Neural cell (in vitro differentiated cells): ENCODE measurements at regions not wholly inside any gene's neighbourhood (a gene's known extent, or its start where the extent isn't known, plus 50 kb on each side); places are given as distances from the start of the nearest gene placed in this dataset.

Experiments used
- EZH2 ChIP-seq: fragments of 200-600, 300-800 bp; shearing (Covaris generic), sonication (generic); IDR thresholded peaks from 2 replicates; pipeline ENCODE4 v1.6.1; 2014; ENCODE audit warnings: antibody characterized with exemption, low read length, borderline replicate concordance, mild to moderate bottlenecking; ENCODE audit not compliant: insufficient read depth, poor library complexity, severe bottlenecking
- MXI1 ChIP-seq: fragments of 450-650 bp; conservative IDR thresholded peaks from 2 replicates; pipeline ENCODE4 v1.6.1; 2014; ENCODE audit warnings: antibody characterized with exemption, mild to moderate bottlenecking; ENCODE audit not compliant: poor library complexity, severe bottlenecking
- RAD21 ChIP-seq: fragments of 450-650 bp; conservative IDR thresholded peaks from 2 replicates; pipeline ENCODE4 v1.6.1; 2014; ENCODE audit warnings: antibody characterized with exemption, mild to moderate bottlenecking, moderate library complexity
- TAF1 ChIP-seq: IDR thresholded peaks from 2 replicates; pipeline ENCODE4 v1.6.1; 2012; ENCODE audit warnings: low read depth
- TF ChIP-seq, protein P1 (sequence below): fragments of 450-650 bp; IDR thresholded peaks from 2 replicates; pipeline ENCODE4 v1.5.1; 2014; ENCODE audit warnings: antibody characterized with exemption, mild to moderate bottlenecking, moderate library complexity; ENCODE audit not compliant: poor library complexity, severe bottlenecking
- TF ChIP-seq, protein P2 (sequence below): IDR thresholded peaks from 2 replicates; pipeline ENCODE4 v1.6.1; 2012; ENCODE audit warnings: borderline replicate concordance

DNA sequence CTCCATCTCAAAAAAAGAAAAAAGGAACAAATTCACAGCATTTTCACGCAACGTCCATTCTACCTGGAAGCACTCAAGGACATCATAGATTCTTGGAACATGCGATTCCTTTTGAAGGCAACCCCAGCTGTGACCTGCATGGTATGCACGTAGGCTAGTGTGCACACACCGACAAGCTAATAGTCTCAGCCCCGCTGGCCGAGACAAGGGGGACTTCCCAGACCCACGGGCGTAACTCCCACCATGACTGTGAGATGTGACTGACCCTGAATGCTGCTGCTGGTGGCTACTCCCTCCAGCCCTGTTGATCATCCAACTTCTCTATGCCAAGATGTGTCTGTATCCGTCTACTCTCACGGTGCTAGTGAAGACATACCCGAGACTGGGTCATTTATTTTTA, 78.3 kb downstream of the CRLF2 start:
- TF ChIP-seq, protein P1, sequence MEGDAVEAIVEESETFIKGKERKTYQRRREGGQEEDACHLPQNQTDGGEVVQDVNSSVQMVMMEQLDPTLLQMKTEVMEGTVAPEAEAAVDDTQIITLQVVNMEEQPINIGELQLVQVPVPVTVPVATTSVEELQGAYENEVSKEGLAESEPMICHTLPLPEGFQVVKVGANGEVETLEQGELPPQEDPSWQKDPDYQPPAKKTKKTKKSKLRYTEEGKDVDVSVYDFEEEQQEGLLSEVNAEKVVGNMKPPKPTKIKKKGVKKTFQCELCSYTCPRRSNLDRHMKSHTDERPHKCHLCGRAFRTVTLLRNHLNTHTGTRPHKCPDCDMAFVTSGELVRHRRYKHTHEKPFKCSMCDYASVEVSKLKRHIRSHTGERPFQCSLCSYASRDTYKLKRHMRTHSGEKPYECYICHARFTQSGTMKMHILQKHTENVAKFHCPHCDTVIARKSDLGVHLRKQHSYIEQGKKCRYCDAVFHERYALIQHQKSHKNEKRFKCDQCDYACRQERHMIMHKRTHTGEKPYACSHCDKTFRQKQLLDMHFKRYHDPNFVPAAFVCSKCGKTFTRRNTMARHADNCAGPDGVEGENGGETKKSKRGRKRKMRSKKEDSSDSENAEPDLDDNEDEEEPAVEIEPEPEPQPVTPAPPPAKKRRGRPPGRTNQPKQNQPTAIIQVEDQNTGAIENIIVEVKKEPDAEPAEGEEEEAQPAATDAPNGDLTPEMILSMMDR: no peak
- TF ChIP-seq, protein P2, sequence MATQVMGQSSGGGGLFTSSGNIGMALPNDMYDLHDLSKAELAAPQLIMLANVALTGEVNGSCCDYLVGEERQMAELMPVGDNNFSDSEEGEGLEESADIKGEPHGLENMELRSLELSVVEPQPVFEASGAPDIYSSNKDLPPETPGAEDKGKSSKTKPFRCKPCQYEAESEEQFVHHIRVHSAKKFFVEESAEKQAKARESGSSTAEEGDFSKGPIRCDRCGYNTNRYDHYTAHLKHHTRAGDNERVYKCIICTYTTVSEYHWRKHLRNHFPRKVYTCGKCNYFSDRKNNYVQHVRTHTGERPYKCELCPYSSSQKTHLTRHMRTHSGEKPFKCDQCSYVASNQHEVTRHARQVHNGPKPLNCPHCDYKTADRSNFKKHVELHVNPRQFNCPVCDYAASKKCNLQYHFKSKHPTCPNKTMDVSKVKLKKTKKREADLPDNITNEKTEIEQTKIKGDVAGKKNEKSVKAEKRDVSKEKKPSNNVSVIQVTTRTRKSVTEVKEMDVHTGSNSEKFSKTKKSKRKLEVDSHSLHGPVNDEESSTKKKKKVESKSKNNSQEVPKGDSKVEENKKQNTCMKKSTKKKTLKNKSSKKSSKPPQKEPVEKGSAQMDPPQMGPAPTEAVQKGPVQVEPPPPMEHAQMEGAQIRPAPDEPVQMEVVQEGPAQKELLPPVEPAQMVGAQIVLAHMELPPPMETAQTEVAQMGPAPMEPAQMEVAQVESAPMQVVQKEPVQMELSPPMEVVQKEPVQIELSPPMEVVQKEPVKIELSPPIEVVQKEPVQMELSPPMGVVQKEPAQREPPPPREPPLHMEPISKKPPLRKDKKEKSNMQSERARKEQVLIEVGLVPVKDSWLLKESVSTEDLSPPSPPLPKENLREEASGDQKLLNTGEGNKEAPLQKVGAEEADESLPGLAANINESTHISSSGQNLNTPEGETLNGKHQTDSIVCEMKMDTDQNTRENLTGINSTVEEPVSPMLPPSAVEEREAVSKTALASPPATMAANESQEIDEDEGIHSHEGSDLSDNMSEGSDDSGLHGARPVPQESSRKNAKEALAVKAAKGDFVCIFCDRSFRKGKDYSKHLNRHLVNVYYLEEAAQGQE: no peak
- TF ChIP-seq RAD21 (no peak), TAF1 (no peak), EZH2 (no peak), MXI1 (no peak)
